ENCODE measurements at regions not wholly inside any gene's neighbourhood (a gene's known extent, or its start where the extent isn't known, plus 50 kb on each side); places are given as distances from the start of the nearest gene placed in this dataset.

GRCh38 chr13:81318231-81319019 is 977.5 kb upstream of the SPRY2 start:
- Histone ChIP-seq H3K36me3 (ENCODE audit: insufficient read depth) (no peaks in the 10 kb centered on the region), H2AFZ (ENCODE audit: low read depth) (no peak overlapping the region), H4K20me1 (ENCODE audit: insufficient read depth) (no peaks in the 10 kb centered on the region), H3K4me3 (IDR thresholded peaks at IDR 0.05; ENCODE audit: insufficient read depth, low read depth, low read length) (no peak overlapping the region), H3K4me2 (no peak overlapping the region), H3K4me1 (ENCODE audit: low read depth, poor library complexity, severe bottlenecking) (no peaks in the 10 kb centered on the region), H3K27me3 (ENCODE audit: insufficient read depth, low read depth) (no peaks in the 10 kb centered on the region), H3K79me2 (ENCODE audit: insufficient read depth, low read depth) (no peaks in the 10 kb centered on the region), H3K9ac (no peak overlapping the region), H3K27ac (no peak overlapping the region)
- no peak for TF ChIP-seq CTCF (conservative IDR thresholded peaks at IDR 0.05; ENCODE audit: low read depth, low read length)

DNA sequence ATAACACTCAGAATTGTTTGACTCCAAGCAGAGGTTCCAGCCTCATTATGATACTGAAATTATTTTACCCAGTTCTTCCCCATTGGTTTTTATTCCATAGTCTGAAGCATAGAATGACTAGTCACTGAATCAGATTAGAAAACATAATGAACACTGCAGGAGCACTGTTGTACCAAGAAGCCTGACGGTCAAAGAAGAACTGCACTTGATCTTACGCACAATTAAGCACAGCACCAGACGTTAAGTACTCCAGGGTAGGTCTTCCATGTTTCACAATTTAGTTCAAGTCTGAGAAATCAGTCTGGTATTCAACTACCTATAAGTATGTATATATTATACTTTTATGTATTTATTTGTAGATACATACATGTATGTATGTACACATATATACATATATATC is 973.5 kb upstream of the SPRY2 start:
- no peak overlapping the region for H3K4me2 ChIP-seq
- H3K79me2 ChIP-seq (ENCODE audit: insufficient read depth, low read depth): no peaks in the 10 kb centered on the region
- H3K27me3 ChIP-seq (ENCODE audit: insufficient read depth, low read depth): no peaks in the 10 kb centered on the region
- H2AFZ ChIP-seq (ENCODE audit: low read depth): no peak overlapping the region
- H4K20me1 ChIP-seq (ENCODE audit: insufficient read depth): no peaks in the 10 kb centered on the region
- no peaks in the 10 kb centered on the region for H3K4me1 ChIP-seq (ENCODE audit: low read depth, poor library complexity, severe bottlenecking)
- TF ChIP-seq CTCF (conservative IDR thresholded peaks at IDR 0.05; ENCODE audit: low read depth, low read length): no peak
- no peaks in the 10 kb centered on the region for H3K36me3 ChIP-seq (ENCODE audit: insufficient read depth)
- no peak overlapping the region for H3K4me3 ChIP-seq (IDR thresholded peaks at IDR 0.05; ENCODE audit: insufficient read depth, low read depth, low read length)
- H3K27ac ChIP-seq: no peak overlapping the region
- H3K9ac ChIP-seq: no peak overlapping the region

- H3K36me3 ChIP-seq (ENCODE audit: insufficient read depth): no peaks in the 10 kb centered on the region
- peaks cover 6% of the 10 kb centered on the region for H3K4me1 ChIP-seq (ENCODE audit: low read depth, poor library complexity, severe bottlenecking)
These were observed 965.0 kb upstream of the SPRY2 start for GRCh38 chr13:81305928-81306327.

DNA sequence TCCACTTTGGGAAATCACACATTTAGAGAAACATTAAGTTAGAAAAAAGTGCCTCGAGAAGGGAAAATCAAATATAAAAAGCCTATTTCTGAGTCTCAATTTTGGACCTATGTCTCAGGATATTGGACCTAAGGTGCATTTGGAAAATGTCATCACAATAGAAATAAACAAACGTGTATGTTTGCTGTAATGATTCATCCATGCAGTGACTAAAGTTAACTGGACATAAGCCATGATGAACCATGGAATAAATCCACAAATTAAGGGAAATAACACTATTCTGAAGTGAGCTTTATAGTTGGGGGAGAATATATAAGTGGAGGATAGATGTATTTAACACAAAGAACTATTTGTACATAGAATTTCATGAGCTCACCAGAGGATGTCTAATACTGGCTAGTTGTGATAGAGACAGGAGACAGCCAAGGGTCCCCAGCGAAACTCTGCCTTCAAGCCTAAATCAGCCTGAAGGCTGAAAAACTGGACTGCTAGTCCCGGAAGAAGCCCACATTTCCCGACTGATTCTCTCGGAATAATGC is 963.3 kb upstream of the SPRY2 start:
- no peak overlapping the region for H3K4me2 ChIP-seq

More at GRCh38 chr13:81305928-81306327, 965.0 kb upstream of the SPRY2 start:
- no peak overlapping the region for H3K9ac ChIP-seq
- no peaks in the 10 kb centered on the region for H4K20me1 ChIP-seq (ENCODE audit: insufficient read depth)
- no peak overlapping the region for H3K27ac ChIP-seq
- H2AFZ ChIP-seq (ENCODE audit: low read depth): no peak overlapping the region
- no peak overlapping the region for H3K4me2 ChIP-seq
- H3K4me3 ChIP-seq (IDR thresholded peaks at IDR 0.05; ENCODE audit: insufficient read depth, low read depth, low read length): no peak overlapping the region
- TF ChIP-seq CTCF (conservative IDR thresholded peaks at IDR 0.05; ENCODE audit: low read depth, low read length): no peak
- H3K79me2 ChIP-seq (ENCODE audit: insufficient read depth, low read depth): no peaks in the 10 kb centered on the region
- no peaks in the 10 kb centered on the region for H3K27me3 ChIP-seq (ENCODE audit: insufficient read depth, low read depth)

More for the DNA sequence above, 963.3 kb upstream of the SPRY2 start:
- no peak for TF ChIP-seq CTCF (conservative IDR thresholded peaks at IDR 0.05; ENCODE audit: low read depth, low read length)
- Histone ChIP-seq H3K9ac (no peak overlapping the region), H3K27ac (no peak overlapping the region), H3K27me3 (ENCODE audit: insufficient read depth, low read depth) (no peaks in the 10 kb centered on the region), H4K20me1 (ENCODE audit: insufficient read depth) (no peaks in the 10 kb centered on the region), H2AFZ (ENCODE audit: low read depth) (no peak overlapping the region), H3K36me3 (ENCODE audit: insufficient read depth) (no peaks in the 10 kb centered on the region), H3K4me1 (ENCODE audit: low read depth, poor library complexity, severe bottlenecking) (peaks cover 6% of the 10 kb centered on the region), H3K4me3 (IDR thresholded peaks at IDR 0.05; ENCODE audit: insufficient read depth, low read depth, low read length) (no peak overlapping the region), H3K79me2 (ENCODE audit: insufficient read depth, low read depth) (no peaks in the 10 kb centered on the region)

Measured in KMS-11 (cell line).